Mesenchymal stem cell (in vitro differentiated cells and primary cell): ENCODE measurements at regions not wholly inside any gene's neighbourhood (a gene's known extent, or its start where the extent isn't known, plus 50 kb on each side); places are given as distances from the start of the nearest gene placed in this dataset.

Experiments used
- DNase-seq: peaks from one replicate; pipeline ENCODE4 v3.0.0-alpha.2; 2013
- H2AFZ ChIP-seq: one replicate; pipeline ENCODE4 v1.6.1; 2013; ENCODE audit warnings: low read depth, mild to moderate bottlenecking, control low read depth, inconsistent platforms, low read length, moderate library complexity
- H2AK5ac ChIP-seq: 2 replicates; pipeline ENCODE4 v1.6.1; 2013; ENCODE audit warnings: low read length, moderate library complexity, mild to moderate bottlenecking, inconsistent platforms; ENCODE audit not compliant: severe bottlenecking
- H2BK120ac ChIP-seq: one replicate; pipeline ENCODE4 v1.6.1; 2013; ENCODE audit warnings: low read depth, mild to moderate bottlenecking, inconsistent platforms, low read length, moderate library complexity
- H2BK12ac ChIP-seq, 2 experiments: one replicate each; pipeline ENCODE4 v1.6.1; 2013; ENCODE audit warnings: inconsistent platforms in 2 of 2, low read length in 2 of 2, mild to moderate bottlenecking in 2 of 2, moderate library complexity in 2 of 2, control low read depth in 1 of 2
- H2BK15ac ChIP-seq: one replicate; pipeline ENCODE4 v1.6.1; 2013; ENCODE audit warnings: mild to moderate bottlenecking, low read depth, inconsistent platforms; ENCODE audit not compliant: poor library complexity, severe bottlenecking
- H2BK5ac ChIP-seq: 2 replicates; pipeline ENCODE4 v1.6.1; 2013; ENCODE audit warnings: low read depth, mild to moderate bottlenecking, low read length, control low read depth, inconsistent platforms; ENCODE audit not compliant: poor library complexity, severe bottlenecking
- H3K14ac ChIP-seq, 2 experiments: one replicate each; pipeline ENCODE4 v1.6.1; 2013; ENCODE audit warnings: inconsistent platforms in 2 of 2, low read length in 2 of 2, control low read depth in 1 of 2, mild to moderate bottlenecking in 1 of 2, moderate library complexity in 1 of 2
- H3K18ac ChIP-seq, 2 experiments: one replicate each; pipeline ENCODE4 v1.6.1; 2013; ENCODE audit warnings: inconsistent platforms in 2 of 2, low read length in 2 of 2, control low read depth in 1 of 2, low read depth in 1 of 2, mild to moderate bottlenecking in 1 of 2
- H3K23ac ChIP-seq, 2 experiments: one replicate each; pipeline ENCODE4 v1.6.1; 2013; ENCODE audit warnings: inconsistent platforms in 2 of 2, low read length in 2 of 2, mild to moderate bottlenecking in 2 of 2, moderate library complexity in 2 of 2, control low read depth in 1 of 2
- H3K27ac ChIP-seq: 2 replicates; pipeline ENCODE4 v1.5.1; 2013; ENCODE audit warnings: mild to moderate bottlenecking, moderate library complexity, low read length, control low read depth, inconsistent platforms; ENCODE audit not compliant: poor library complexity, severe bottlenecking
- H3K27me3 ChIP-seq, 2 experiments: 2 replicates each; pipeline versions ENCODE4 v1.6.1 to v1.7.0; 2013; ENCODE audit warnings: low read length in 2 of 2, mild to moderate bottlenecking in 2 of 2, moderate library complexity in 2 of 2, control low read depth in 1 of 2, inconsistent platforms in 1 of 2; ENCODE audit not compliant: control insufficient read depth in 1 of 2, insufficient read depth in 1 of 2
- H3K36me3 ChIP-seq, 2 experiments: 2 replicates each; pipeline versions ENCODE4 v1.6.1 to v1.7.0; 2013; ENCODE audit warnings: low read length in 2 of 2, control low read depth in 1 of 2, inconsistent platforms in 1 of 2, low read depth in 1 of 2, mild to moderate bottlenecking in 1 of 2; ENCODE audit not compliant: insufficient read depth in 2 of 2, control insufficient read depth in 1 of 2
- H3K4ac ChIP-seq, 2 experiments: one replicate each; pipeline ENCODE4 v1.6.1; 2013; ENCODE audit warnings: inconsistent platforms in 2 of 2, low read length in 2 of 2, mild to moderate bottlenecking in 2 of 2, moderate library complexity in 2 of 2, control low read depth in 1 of 2, low read depth in 1 of 2
- H3K4me1 ChIP-seq: 2 replicates; pipeline ENCODE4 v1.6.1; 2013; ENCODE audit warnings: low read depth, low read length, control low read depth; ENCODE audit not compliant: control insufficient read depth, insufficient read depth
- H3K4me2 ChIP-seq: 2 replicates; pipeline ENCODE4 v1.6.1; 2013; ENCODE audit warnings: low read length, mild to moderate bottlenecking, inconsistent platforms; ENCODE audit not compliant: poor library complexity, severe bottlenecking
- H3K4me3 ChIP-seq, 2 experiments: 2 replicates each; pipeline versions ENCODE4 v1.5.1 to v1.7.0; 2013; ENCODE audit warnings: low read length in 2 of 2, mild to moderate bottlenecking in 2 of 2, control low read depth in 1 of 2, low read depth in 1 of 2; ENCODE audit not compliant: insufficient read depth in 1 of 2
- H3K79me1 ChIP-seq: replicated peaks from 2 replicates; pipeline ENCODE4 v1.6.1; 2013; ENCODE audit warnings: mild to moderate bottlenecking, control low read depth, low read length, inconsistent platforms; ENCODE audit not compliant: poor library complexity, severe bottlenecking
- H3K9ac ChIP-seq: 2 replicates; pipeline ENCODE4 v1.7.0; 2013; ENCODE audit warnings: mild to moderate bottlenecking, low read length, moderate library complexity
- H3K9me3 ChIP-seq: 2 replicates; pipeline ENCODE4 v1.7.0; 2013; ENCODE audit warnings: mild to moderate bottlenecking, low read length; ENCODE audit not compliant: control insufficient read depth
- H4K8ac ChIP-seq: one replicate; pipeline ENCODE4 v1.6.1; 2013; ENCODE audit warnings: inconsistent platforms, mild to moderate bottlenecking, low read length, moderate library complexity
- H4K91ac ChIP-seq: one replicate; pipeline ENCODE4 v1.6.1; 2013; ENCODE audit warnings: mild to moderate bottlenecking, low read length, inconsistent platforms
- WGBS: methylation state at CpG from one replicate; pipeline ENCODE4 v1.1.7; 2013; ENCODE audit warnings: mixed read lengths; 5-methylcytosine and 5-hydroxymethylcytosine counted together

DNA sequence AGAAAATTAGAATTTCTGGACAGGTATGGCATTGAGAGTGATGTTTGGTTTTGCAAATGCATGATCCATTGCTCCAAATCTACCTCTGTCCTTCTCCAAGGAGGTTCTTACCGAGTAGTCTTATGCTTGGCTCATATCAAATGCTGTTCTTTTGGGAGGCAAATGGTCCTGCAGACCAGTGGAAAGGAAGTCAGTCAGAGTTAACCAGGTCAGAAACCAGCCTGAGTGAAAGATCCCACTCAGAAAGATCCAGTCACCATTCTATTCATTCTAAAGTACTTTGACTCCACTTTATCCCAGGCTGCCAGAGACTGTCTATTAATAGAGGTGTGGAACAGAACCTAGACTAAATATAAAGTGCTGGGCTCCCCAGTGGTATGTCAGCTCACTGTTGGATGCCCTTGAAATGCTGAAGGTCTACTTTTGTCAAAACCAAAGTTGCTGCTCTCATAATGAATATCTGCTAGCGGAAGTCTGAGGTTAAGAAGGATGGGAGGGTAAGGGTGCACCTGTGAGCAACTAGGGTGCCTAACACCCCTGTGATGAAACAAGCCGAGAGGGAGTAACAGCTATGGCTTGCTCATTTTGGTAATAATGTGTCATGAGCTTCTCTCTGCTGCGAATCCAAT, 302.2 kb downstream of the ZNF608 start:
- no peaks in the 10 kb centered on the region for H3K4me1 ChIP-seq
- H2BK15ac ChIP-seq = no peak overlapping the region
- H3K4ac ChIP-seq = no peak overlapping the region
- peaks cover 3% of the 10 kb centered on the region for H3K9me3 ChIP-seq
- no peak overlapping the region for H3K23ac ChIP-seq
- H3K18ac ChIP-seq = no peak overlapping the region
- H2BK12ac ChIP-seq = no peak overlapping the region
- no peak overlapping the region for H3K9ac ChIP-seq
- H2BK5ac ChIP-seq = no peak overlapping the region
- DNase-seq = no peak
- H3K27me3 ChIP-seq = peaks cover 0 to 30% of the 10 kb centered on the region in 2 experiments
- no peaks in the 10 kb centered on the region for H3K36me3 ChIP-seq
- H4K91ac ChIP-seq = no peak overlapping the region
- no peak overlapping the region for H3K4me3 ChIP-seq
- no peak overlapping the region for H3K4me2 ChIP-seq
- no peak overlapping the region for H2AK5ac ChIP-seq
- H3K14ac ChIP-seq = no peak overlapping the region
- WGBS = 90% methylated on average over 2 of the region's 4 CpGs
- H3K27ac ChIP-seq = no peak overlapping the region
- H2BK120ac ChIP-seq = no peak overlapping the region
- H2AFZ ChIP-seq = no peak overlapping the region
- H4K8ac ChIP-seq = no peak overlapping the region
- no peaks in the 10 kb centered on the region for H3K79me1 ChIP-seq

GRCh38 chr5:124440471-124440870, 306.0 kb downstream of the ZNF608 start:
- Histone ChIP-seq H3K18ac (no peak overlapping the region), H3K36me3 (no peaks in the 10 kb centered on the region), H3K4me1 (no peaks in the 10 kb centered on the region), H2BK12ac (no peak overlapping the region), H2AK5ac (no peak overlapping the region), H3K23ac (no peak overlapping the region), H2BK15ac (no peak overlapping the region), H3K4ac (no peak overlapping the region), H3K4me2 (no peak overlapping the region), H3K4me3 (no peak overlapping the region), H3K14ac (no peak overlapping the region), H2BK5ac (no peak overlapping the region), H3K9me3 (no peaks in the 10 kb centered on the region), H3K27me3 (peaks cover 0 to 9% of the 10 kb centered on the region in 2 experiments), H2BK120ac (no peak overlapping the region), H3K9ac (no peak overlapping the region), H3K27ac (no peak overlapping the region), H2AFZ (no peak overlapping the region), H3K79me1 (no peaks in the 10 kb centered on the region), H4K91ac (no peak overlapping the region), H4K8ac (no peak overlapping the region)
- 100% methylated on average over 4 of the region's 4 CpGs for WGBS
- no peak for DNase-seq

- no peak for DNase-seq
- Histone ChIP-seq H3K4me1 (no peaks in the 10 kb centered on the region), H3K4me2 (no peak overlapping the region), H2AK5ac (no peak overlapping the region), H3K4ac (no peak overlapping the region), H3K27me3 (peaks cover 0 to 2% of the 10 kb centered on the region in 2 experiments), H4K91ac (no peak overlapping the region), H3K23ac (no peak overlapping the region), H2BK15ac (no peak overlapping the region), H3K18ac (no peak overlapping the region), H2BK12ac (no peak overlapping the region), H2BK120ac (no peak overlapping the region), H3K27ac (no peak overlapping the region), H3K79me1 (no peaks in the 10 kb centered on the region), H3K9me3 (peaks cover 7% of the 10 kb centered on the region), H3K4me3 (no peak overlapping the region), H3K9ac (no peak overlapping the region), H3K36me3 (no peaks in the 10 kb centered on the region), H2AFZ (no peak overlapping the region), H2BK5ac (no peak overlapping the region), H4K8ac (no peak overlapping the region), H3K14ac (no peak overlapping the region)
- WGBS = 100% methylated on average over 1 of the region's 3 CpGs
Measured at GRCh38 chr5:124439609-124440008, 306.8 kb downstream of the ZNF608 start.

GRCh38 chr5:124438903-124439281, 307.5 kb downstream of the ZNF608 start:
- H4K8ac ChIP-seq = no peak overlapping the region
- no peak overlapping the region for H2AK5ac ChIP-seq
- DNase-seq = no peak
- no peak overlapping the region for H3K23ac ChIP-seq
- H3K36me3 ChIP-seq = no peaks in the 10 kb centered on the region
- H3K79me1 ChIP-seq = no peaks in the 10 kb centered on the region
- H3K4ac ChIP-seq = no peak overlapping the region
- H2BK5ac ChIP-seq = no peak overlapping the region
- no peak overlapping the region for H3K9ac ChIP-seq
- no peak overlapping the region for H3K4me3 ChIP-seq
- no peaks in the 10 kb centered on the region for H3K27me3 ChIP-seq
- H3K27ac ChIP-seq = no peak overlapping the region
- H2BK15ac ChIP-seq = no peak overlapping the region
- WGBS = 70% methylated on average over 4 of the region's 5 CpGs
- H4K91ac ChIP-seq = no peak overlapping the region
- H2BK12ac ChIP-seq = no peak overlapping the region
- no peak overlapping the region for H3K4me2 ChIP-seq
- H3K18ac ChIP-seq = no peak overlapping the region
- no peak overlapping the region for H2BK120ac ChIP-seq
- no peaks in the 10 kb centered on the region for H3K4me1 ChIP-seq
- H2AFZ ChIP-seq = no peak overlapping the region
- H3K14ac ChIP-seq = no peak overlapping the region
- peaks cover 7% of the 10 kb centered on the region for H3K9me3 ChIP-seq
